HUDEP-2 (cell line): ENCODE measurements at regions not wholly inside any gene's neighbourhood (a gene's known extent, or its start where the extent isn't known, plus 50 kb on each side); places are given as distances from the start of the nearest gene placed in this dataset.

Source experiments
- DNase-seq, 76 experiments: peaks; one replicate each; lab custom pipeline; 2025; ENCODE audit not compliant: unreplicated experiment in 76 of 76; lab: John Stamatoyannopoulos, UW

DNA sequence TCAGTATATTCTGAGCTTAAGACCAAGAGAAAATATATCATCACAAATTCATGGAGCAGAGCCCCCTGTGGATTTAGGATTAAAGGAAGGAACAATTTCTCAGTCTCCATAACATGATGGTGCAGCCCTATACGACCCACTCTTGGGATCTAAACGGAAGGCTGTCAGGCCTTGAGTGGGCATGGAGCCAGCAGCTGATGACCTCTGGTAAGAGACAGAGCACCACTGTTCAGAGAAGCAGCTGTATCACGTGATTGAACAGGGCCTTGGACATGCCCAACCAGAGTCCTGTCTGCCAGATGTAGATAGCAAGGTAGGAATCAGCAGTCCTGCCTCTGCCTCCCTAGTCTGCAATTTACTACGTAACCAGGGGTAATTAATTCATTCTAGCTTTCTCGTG, 259.4 kb upstream of the POU3F2 start:
- DNase-seq: peak in 12 of 76 experiments; percentile 2 to 72 (median 29)

DNA sequence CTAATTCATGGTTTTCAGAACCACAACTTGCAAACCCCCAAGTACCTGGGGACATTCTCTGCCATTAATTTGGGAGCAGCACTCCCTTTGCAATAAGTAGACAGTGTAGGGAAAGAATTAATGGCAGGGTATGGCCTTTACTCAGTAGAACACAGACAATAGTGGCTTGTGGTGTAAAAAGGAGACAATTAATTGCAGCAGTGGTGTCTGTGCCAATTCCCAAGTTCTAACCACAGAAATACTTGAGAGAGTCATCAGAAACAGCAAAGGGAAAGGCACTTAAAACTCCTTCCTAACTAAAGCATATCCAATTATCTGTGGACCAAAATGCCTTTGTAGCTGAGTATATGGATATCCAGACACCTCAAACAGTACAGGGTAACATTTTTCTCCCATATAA, 257.6 kb upstream of the POU3F2 start:
- no peak for DNase-seq

DNA sequence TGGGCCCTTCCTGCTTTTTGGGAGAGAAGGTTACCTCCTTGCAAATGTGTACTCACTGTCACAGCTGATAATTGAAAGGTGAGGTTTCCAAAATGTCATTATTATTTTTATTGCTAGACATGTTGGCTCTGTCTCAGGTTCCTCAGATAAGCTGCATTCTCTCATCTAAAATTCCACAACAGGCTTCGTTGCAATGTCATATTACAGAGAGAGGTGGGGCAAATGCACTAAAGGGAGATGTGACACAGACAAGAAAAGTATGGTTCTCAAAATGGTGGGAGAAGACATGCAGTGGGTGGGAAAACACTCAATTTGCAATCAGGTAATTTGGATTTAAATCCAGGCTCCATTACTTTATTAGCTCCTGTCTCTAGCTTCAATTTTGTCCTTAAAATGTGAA, 256.4 kb upstream of the POU3F2 start:
- no peak for DNase-seq

DNA sequence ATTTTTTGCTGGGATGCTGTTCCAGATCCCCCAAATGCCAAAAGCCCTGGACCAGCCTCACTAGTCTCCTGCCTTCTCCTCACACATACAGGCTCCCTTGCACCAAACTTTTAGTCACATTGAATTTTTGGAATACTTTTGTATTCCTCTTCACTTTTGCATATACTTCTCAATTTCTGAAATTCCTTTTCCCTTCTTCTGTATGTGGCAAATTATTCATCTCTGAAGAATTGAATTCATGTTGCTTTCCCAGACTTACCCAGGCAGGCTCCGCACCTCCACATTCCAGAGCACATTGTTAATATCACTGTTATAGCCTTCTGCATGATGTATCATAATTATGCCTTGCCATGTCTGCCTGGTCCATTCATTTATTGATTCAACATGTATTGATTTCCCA, 255.3 kb upstream of the POU3F2 start:
- DNase-seq: no peak

DNA sequence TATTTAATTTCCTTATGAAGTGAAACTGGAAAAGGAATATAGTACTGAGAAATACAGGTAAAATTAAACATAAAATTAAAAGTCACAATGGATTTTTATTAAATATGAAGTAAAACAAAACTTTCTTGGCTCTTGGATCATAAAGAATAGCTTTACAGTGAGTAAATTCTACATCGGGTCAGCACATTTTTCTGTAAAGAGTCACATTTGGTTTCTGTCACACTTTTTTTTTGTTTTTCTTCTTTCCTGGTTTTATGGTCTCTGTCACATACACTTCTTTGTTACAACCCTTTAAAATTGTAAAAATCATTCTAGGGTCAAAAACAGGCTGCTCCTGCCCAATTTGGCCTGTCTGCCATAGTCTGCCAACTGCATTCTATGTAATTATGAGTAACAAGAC, 254.4 kb upstream of the POU3F2 start:
- DNase-seq: no peak

DNA sequence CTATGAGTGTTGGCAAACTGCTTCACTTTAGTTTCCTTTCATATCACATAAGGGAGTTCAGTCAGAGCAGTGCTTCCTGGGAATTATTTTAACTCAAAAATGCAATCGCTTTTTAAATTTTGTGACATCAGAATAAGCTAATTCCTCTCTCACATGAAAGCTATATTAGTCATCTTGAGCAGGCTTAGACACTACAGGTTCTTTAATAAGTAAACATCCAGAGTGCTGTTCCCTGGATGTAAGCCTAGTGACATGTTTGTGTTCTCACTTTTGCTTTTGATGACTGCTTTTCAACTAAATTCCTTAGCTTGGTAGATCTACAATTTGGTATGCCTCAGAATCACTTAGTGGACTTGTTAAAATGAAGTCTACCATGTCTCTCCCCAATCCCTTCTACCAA, 252.7 kb upstream of the POU3F2 start:
- DNase-seq: no peak

DNA sequence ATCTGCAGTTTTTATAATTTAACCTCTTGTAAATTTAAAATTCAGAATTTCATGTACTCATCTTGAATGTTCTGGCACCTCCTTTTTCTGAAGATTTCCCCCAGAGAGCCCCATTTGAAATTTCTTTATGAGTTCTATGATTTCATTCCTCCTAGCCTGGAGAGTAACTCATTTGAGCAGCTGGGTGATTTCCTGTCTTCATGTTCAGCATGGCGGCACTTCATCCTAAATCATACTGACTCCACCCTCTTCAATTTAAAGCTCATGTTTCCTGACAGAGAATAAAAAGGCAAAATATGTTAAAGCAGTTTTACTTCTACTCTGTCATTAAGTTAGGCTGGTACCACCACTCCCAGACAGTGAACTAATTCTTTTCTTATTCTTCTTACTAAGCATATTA, 250.9 kb upstream of the POU3F2 start:
- DNase-seq: no peak

DNA sequence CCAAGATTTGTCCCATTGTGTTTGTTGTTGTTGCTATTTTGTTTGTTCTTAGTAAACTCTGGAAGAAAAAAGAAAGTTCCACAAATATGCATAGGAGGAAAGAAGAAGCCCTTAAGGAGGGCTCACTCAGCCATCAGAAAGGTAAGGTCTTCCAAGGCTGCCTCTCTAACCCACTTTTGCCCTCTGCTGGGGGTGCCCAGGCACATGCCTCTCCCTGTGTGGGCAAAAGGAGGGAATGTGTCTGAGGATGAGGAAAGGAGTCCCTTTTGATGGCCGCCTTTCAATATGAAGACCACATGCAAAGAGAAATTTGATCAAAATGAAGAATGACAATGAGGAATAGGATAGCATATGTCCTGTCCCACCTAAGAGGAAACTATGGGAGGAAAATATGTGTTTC, 248.2 kb upstream of the POU3F2 start:
- no peak for DNase-seq

DNA sequence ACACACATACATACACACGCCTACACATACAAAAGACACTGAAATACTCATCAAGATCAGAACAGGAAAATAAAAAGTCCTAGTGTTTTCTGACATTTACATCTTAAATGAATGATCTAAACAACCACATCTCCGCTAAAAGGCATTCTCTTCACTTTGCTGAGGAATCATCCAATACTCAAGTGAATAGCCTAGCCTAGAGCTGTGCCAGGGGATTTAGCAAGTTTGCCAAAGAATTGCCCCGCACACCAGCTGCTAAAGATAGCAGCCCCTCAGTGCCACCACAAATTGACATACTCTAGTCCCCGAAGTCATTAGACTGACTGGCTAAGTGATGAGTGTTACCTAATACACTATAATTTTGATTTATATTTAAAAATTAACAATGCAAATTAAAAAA, 246.8 kb upstream of the POU3F2 start:
- no peak for DNase-seq

DNA sequence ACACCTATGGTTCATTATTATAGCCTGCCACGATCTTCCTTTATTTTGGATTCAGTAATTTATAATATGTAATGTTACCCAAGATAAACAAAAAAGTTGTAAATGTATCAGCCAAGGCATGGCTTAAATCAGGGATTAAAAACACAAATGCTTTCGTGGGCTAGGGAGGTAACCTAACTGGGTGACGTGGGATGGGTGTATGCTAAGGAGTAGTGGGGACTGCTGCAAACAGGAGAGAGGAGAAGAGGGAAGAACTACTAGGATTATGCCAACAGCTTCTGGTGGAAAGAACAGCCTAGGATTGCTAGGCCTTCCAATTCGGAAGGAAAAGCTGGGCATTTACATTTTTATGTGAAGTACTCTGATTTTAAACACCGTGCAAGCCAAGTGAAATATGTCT, 244.8 kb upstream of the POU3F2 start:
- no peak for DNase-seq

DNA sequence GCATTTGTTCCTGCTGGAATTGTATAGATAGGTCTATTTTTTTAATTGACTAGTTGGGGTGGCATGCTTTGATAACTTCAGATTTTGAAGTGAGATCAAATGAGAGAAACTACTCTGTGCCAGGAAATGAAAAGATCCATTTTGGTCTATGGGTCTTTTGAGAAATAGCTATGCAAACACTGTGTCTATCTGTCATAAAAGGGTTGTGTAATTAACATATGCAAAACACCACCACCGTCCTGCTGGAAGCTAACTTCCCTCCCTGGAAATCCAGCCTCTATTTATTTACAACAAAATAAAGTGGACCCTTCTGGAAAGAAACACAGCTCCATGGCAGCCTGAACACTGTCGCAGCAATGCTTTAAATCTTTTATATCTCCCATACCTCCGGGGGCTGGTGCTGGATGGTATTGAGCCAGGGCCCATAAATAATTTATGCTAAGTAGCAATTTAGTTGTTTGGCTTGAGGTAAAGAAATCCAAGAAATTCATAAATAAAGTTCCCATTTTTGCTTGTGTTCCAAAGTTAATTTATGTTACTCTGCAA, 244.2 kb upstream of the POU3F2 start:
- DNase-seq: no peak

DNA sequence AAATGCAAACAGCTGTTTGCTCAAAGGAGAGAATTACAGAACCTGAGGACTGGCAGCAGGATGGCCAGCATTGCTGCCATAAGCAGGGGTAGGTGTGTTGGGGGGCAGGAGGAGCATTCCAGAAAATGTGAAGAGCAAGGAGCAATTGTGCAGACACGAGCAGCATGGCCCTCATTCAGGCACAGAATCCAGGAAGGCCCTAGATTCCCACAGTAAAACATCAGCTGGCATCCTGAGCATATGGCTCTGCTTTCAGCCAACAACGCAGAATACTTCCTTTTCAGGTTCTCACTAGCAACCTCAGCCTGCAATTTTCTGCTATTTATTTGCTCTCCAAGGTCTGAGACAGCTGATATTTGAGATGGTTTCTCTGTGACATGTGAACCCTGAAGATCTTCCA, 243.4 kb upstream of the POU3F2 start:
- no peak for DNase-seq

DNA sequence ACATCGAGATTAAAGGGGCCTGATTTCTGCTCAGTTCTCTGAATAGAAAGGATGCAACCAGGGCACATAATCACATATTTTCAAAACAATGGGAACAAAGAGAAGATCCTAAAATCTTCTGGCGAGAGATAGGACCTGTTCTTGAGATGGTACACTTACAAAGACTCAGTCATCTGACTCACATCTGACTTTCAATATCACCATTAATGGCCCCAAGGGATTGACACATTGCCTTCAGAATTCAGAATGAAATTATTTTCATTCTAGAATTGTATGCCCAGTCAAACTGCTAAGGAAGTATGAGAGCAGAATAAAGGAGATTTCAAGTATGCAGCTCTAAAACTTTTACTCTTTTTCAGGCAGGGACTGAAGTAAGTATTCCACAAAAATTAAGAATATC, 240.7 kb upstream of the POU3F2 start:
- no peak for DNase-seq

DNA sequence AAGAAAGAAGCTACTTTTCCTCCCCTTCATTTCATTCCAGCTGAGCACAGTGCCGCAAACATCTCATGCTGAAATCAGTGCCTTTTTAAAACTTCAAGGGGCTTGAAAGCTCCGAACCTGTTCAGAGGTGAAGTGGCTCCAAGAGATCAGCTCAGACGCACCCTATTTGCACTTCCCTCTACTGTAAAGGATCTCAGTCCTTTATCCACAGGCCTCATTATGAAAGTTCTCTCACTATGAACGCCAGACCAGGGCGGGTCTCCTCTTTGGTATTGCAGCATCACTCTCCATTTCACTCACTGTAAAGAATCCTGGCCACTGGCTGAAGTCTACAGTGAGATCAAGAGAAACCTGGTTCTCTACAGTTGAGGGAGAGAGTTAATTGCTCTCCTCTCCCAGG, 232.7 kb upstream of the POU3F2 start:
- DNase-seq: no peak

DNA sequence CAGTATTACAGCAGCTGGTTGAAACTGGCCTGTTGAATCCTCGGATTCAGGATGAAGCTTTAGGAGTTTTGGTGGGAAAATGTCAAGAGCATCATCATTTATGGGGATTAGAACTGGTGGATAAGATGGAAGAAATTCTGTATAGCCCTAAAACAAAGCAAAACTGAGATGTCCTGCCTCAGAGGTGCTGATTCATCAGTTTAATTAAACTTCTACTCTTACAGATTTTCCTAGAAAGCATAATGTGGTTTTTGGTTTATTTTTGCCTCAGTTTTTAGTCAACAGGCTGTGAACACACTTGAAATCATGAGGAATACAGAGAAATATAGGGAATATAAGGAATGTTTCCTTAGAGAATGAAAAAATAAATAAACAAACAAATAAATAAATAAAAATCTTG, 228.7 kb upstream of the POU3F2 start:
- DNase-seq: no peak

DNA sequence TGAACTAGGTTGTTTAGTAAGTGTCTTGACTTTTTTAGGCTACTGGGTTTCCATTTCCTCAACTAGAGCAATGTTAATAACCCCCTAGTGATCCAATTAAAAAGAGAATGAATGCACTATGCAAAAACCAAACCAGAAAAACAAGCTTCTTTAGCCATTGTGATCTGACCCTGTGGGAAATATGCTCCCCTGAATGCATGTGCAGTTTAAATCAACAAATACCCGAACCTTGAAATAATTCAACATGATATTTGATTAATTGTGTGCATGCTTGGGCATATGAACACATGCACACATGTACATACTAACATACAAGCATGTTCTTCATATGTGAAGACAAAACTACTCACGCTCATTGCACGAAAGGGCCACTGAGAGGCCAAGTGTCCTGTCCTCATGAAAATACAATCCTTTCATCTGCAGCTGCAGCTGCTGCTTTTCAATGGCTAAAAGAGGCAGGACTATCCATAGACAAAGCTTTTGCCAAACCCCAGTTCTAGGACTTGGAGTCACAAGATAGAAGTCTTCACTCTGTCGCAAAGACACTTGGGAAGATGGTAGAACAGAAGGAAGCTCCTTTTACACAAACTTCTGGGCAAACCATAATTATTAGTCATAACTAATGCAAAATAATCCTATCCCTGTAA, 207.1 kb upstream of the POU3F2 start:
- no peak for DNase-seq

DNA sequence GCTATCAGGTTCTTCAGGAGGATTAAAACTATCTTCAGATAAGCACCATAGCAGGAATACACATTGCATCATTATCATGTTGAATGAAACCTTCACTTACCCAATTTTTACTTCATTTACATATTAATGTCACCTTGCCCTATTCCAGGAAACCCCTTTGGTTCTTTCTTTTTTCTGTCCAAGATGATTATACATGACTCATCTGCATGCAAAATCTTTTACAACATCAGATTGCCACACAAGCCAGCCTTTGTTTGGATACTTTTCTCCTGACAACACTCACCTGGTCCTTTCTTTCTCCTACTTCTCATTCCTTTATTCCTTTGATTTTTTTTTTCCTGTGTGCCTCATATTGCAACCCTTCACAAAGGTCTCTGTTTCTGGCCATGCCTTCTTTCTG, 200.5 kb upstream of the POU3F2 start:
- no peak for DNase-seq

DNA sequence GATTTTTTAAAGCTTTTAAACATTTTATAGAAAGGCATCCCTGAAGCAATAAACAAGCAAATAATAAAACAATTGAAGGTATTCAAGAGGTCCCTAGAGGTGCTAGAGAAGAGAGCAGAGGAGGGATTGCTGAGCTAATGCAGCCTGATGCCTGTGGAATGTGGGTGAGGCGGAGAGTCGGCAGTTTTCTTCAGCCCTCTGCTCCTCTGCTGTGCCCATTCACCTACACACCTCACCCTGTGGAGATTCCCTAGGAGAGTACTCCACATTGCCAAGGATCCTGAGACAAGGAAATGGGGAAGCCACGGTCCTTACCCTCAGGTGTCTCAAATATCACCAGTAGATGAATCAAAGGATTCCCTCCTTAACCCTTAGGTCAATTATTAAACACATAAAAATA, 199.8 kb upstream of the POU3F2 start:
- DNase-seq: no peak

DNA sequence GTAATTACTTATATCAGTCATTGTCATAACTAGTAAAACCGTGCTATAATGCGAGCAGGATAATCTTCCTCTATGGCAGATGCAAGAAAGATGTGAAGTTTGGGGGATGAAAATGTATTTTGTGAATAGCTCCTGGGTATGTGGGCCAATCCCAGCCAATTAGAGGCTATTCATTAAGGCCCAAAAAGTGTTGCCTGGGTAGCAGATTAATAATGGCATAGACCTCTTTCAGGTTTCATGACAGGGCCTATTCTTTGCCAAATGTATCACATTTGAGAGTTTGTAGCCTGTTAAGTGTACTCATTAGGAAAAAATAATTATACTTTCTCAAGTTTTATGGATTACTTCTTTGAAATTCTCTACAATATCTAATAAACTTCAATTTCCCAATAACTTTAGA, 199.2 kb upstream of the POU3F2 start:
- no peak for DNase-seq

DNA sequence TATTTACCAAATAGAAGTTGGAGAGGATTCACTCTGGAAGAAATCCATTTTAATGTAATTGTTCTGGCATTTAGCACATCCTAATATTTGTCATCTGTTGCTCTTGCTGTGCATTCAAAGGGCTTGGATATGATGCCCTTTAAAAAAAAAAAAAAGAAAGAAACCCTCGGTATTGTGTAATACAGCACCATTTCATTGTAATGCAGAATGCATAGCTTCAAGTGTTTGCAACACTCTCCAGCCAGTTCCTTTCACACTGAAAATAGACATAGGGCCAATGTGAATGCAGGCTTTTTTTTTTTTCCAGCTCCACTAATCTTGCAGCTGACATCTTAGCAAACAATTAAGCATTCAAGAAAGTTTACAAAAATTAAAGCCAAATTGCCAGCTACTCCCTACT, 197.4 kb upstream of the POU3F2 start:
- no peak for DNase-seq

DNA sequence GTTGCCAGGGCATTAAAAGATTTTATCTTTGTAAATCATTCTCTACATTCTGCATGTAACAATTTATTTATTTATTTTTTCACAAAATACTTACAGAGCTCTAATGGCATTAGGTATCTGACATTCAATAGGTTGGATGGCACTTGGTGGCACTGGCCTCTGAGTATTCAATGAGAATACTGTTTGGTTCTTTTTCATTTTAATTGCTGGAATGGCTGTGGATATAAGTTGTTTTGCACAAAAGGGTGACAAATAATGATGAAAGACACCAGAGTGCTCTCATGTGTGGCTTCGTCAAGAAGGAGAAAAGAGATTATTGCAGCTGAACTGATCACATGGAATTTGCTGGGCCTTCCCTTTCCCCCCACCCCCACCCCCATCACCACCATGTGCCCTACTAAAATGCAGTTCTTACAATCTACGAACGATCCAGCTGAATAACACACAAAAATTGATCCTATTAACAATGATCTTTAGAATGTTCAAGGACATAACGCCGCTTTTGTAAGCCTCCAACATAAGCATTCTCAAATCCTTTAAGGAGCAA, 195.2 kb upstream of the POU3F2 start:
- no peak for DNase-seq

DNA sequence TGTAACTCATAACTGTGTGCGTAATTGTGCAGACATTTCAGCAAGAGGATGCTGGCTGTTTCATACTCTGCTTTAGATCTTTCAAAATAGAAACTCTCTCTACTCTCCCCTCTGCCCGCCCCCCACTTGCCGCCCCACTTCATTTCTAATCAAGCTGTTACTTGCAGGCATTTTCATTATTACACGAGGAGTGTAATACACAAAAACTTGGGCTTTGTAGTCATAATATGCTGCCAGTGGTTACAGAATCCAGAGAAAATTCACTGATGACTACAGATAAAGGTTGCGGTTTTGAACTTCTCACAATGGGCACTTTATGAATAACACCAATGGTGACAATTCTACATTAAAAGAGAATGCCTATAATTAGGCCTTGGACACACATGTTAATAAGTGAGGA, 194.0 kb upstream of the POU3F2 start:
- DNase-seq: no peak
